OCI-LY3 (cell line): ENCODE measurements at regions not wholly inside any gene's neighbourhood (a gene's known extent, or its start where the extent isn't known, plus 50 kb on each side); places are given as distances from the start of the nearest gene placed in this dataset.

ENCODE experiments used
- H2AFZ ChIP-seq: fragments of 200-600, 300-600 bp; shearing (Covaris generic); 2 replicates; pipeline ENCODE4 v1.6.0; 2014; ENCODE audit warnings: antibody characterized with exemption, low read depth, low read length
- H3K27ac ChIP-seq: fragments of 200-600, 300-600 bp; sonication (generic); 2 replicates; pipeline ENCODE4 v1.5.1; 2014; ENCODE audit warnings: mild to moderate bottlenecking, low read length, moderate library complexity, mixed read lengths
- H3K27me3 ChIP-seq: fragments of 200-600, 300-600 bp; sonication (generic); 2 replicates; pipeline ENCODE4 v1.6.1; 2014; ENCODE audit warnings: low read depth, low read length, mixed read lengths
- H3K36me3 ChIP-seq: fragments of 200-600, 300-600 bp; sonication (generic); replicated peaks from 2 replicates; pipeline ENCODE3; 2014; ENCODE audit warnings: low read depth, low read length, mixed read lengths
- H3K4me1 ChIP-seq: fragments of 300-600, 200-600 bp; sonication (generic); 2 replicates; pipeline ENCODE4 v1.6.1; 2014; ENCODE audit warnings: low read length, mixed read lengths
- H3K4me2 ChIP-seq: fragments of 200-600, 300-600 bp; sonication (generic); 2 replicates; pipeline ENCODE4 v1.6.1; 2014; ENCODE audit warnings: low read length, mixed read lengths
- H3K4me3 ChIP-seq: fragments of 300-600, 200-600 bp; sonication (generic); 2 replicates; pipeline ENCODE4 v1.5.1; 2014; ENCODE audit warnings: antibody characterized with exemption, mild to moderate bottlenecking, low read length, moderate library complexity
- H3K79me2 ChIP-seq: fragments of 300-600, 200-600 bp; shearing (Covaris generic); 2 replicates; pipeline ENCODE4 v1.6.1; 2014; ENCODE audit warnings: mild to moderate bottlenecking, low read length, mixed read lengths
- H3K9ac ChIP-seq: fragments of 300-600, 200-600 bp; shearing (Covaris generic); 2 replicates; pipeline ENCODE4 v1.6.0; 2014; ENCODE audit warnings: mild to moderate bottlenecking, low read length, moderate library complexity
- H3K9me3 ChIP-seq: fragments of 200-600, 300-600 bp; shearing (Covaris generic); 2 replicates; pipeline ENCODE4 v1.6.1; 2014; ENCODE audit warnings: low read length, mixed read lengths; ENCODE audit not compliant: insufficient read depth
- H4K20me1 ChIP-seq: fragments of 200-600, 300-600 bp; sonication (generic); 2 replicates; pipeline ENCODE4 v1.6.1; 2016; ENCODE audit warnings: low read length, mixed read lengths; ENCODE audit not compliant: insufficient read depth
- EZH2phosphoT487 ChIP-seq: fragments of 200-600 bp; shearing (Covaris generic); IDR thresholded peaks from 2 replicates; pipeline ENCODE4 v1.6.1; 2018; ENCODE audit warnings: antibody characterized with exemption, mixed run types, low read depth
- TF ChIP-seq, protein P1 (sequence below): fragments of 200-600, 300-600 bp; sonication (generic); IDR thresholded peaks from 2 replicates; pipeline ENCODE4 v1.5.1; 2014; ENCODE audit warnings: antibody characterized with exemption, low read length, low read depth

DNA sequence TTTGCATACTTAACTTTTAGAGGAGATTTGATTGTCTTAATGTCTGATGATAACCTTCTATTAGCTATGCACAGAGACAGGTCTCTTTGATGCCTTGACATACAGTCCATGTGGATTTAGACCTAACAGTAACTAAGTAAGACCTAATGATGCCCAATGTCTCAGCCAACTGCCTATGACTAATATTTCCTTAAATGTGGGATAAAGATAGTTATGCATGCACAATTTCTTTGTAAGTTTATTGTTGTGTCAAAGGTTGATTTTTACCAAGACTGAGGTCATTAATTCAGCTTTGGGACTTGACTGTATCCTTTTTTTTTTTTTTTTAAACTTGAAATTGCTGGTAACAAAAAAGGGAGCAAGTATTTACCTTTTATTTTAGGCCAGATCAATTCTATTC is 450.0 kb downstream of the HAO1 start:
- H3K27ac ChIP-seq = no peak overlapping the region
- no peak overlapping the region for H3K9ac ChIP-seq
- H4K20me1 ChIP-seq = no peaks in the 10 kb centered on the region
- no peaks in the 10 kb centered on the region for H3K79me2 ChIP-seq
- no peaks in the 10 kb centered on the region for H3K4me1 ChIP-seq
- H3K27me3 ChIP-seq = no peaks in the 10 kb centered on the region
- H3K9me3 ChIP-seq = no peaks in the 10 kb centered on the region
- no peak overlapping the region for H2AFZ ChIP-seq
- H3K36me3 ChIP-seq = no peaks in the 10 kb centered on the region
- H3K4me2 ChIP-seq = no peak overlapping the region
- no peak overlapping the region for H3K4me3 ChIP-seq
- no peak for TF ChIP-seq EZH2phosphoT487
- TF ChIP-seq, protein P1, sequence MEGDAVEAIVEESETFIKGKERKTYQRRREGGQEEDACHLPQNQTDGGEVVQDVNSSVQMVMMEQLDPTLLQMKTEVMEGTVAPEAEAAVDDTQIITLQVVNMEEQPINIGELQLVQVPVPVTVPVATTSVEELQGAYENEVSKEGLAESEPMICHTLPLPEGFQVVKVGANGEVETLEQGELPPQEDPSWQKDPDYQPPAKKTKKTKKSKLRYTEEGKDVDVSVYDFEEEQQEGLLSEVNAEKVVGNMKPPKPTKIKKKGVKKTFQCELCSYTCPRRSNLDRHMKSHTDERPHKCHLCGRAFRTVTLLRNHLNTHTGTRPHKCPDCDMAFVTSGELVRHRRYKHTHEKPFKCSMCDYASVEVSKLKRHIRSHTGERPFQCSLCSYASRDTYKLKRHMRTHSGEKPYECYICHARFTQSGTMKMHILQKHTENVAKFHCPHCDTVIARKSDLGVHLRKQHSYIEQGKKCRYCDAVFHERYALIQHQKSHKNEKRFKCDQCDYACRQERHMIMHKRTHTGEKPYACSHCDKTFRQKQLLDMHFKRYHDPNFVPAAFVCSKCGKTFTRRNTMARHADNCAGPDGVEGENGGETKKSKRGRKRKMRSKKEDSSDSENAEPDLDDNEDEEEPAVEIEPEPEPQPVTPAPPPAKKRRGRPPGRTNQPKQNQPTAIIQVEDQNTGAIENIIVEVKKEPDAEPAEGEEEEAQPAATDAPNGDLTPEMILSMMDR = no peak

DNA sequence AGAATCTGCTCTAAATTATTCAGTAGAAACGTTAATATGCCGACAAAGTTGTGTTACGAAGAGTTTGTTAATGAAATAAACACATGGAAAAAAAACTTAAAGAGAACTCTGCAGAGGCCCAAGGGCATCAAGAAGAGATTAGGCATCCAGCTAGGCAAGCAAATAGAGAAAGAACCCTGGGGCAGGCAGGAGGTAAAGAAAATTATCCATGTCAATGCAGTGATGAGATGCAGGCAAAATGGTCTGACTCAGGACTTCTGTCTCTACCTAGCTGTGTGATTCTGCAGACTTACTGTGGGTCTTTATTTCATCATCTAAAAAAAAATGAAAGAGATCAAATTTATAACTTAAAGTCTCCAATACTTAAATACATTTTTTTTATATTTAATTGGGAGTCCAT is 448.0 kb downstream of the HAO1 start:
- Histone ChIP-seq H3K4me3 (no peak overlapping the region), H3K79me2 (no peaks in the 10 kb centered on the region), H3K4me2 (no peak overlapping the region), H3K27ac (no peak overlapping the region), H3K4me1 (no peaks in the 10 kb centered on the region), H3K9ac (no peak overlapping the region), H4K20me1 (no peaks in the 10 kb centered on the region), H3K9me3 (no peaks in the 10 kb centered on the region), H3K36me3 (no peaks in the 10 kb centered on the region), H2AFZ (no peak overlapping the region), H3K27me3 (no peaks in the 10 kb centered on the region)
- TF ChIP-seq EZH2phosphoT487 = no peak
- TF ChIP-seq, protein P1 = no peak

DNA sequence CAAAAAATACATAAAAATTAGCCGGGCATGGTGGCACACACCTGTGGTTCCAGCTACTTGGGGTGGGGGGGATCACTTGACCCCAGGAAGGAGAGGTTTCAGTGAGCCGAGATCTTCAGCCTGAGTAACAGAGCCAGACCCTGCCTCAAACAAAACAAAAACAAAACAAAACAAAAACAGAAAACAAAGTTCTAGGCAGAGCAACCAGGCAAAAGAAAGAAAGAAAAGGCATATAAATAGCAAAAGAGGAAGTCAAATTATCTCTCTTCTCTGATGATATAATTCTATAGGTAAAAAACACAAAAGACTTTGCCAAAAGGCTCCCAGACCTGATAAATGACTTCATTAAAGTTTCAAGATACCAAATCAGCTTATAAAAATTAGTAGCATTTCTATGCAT is 446.9 kb downstream of the HAO1 start:
- no peaks in the 10 kb centered on the region for H3K4me1 ChIP-seq
- H3K9ac ChIP-seq = no peak overlapping the region
- H3K27ac ChIP-seq = no peak overlapping the region

DNA sequence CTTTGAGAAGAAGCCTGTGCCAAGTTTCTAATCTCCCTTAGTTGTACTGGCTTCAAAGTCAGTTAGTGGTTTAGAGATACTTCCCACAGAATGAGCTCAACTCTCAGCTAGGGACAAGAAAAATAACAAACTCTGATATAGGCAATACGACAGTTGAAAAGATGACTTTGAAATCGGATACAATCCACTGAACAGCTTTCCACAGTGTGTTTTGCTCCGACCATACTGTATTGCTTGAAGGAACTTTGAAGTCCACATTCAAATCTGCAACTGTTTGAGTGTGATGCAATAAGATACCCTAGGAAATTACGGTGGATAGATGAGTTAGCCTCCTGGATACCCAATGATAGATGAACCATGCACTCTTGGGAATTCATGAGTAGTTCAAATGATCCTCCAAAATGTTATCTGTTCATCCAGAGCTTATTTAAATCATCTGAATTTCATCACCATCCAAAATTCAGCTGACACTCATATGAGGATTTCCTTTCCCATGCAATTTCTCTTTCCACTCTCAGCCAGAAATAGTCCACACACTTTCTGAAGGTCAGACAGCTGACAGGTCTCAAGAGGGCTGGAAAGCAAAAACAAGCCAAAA is 443.8 kb downstream of the HAO1 start:
- no peak overlapping the region for H3K4me3 ChIP-seq
- H3K36me3 ChIP-seq = no peaks in the 10 kb centered on the region
- H3K27ac ChIP-seq = no peak overlapping the region
- H3K9me3 ChIP-seq = no peaks in the 10 kb centered on the region
- TF ChIP-seq, protein P1 = no peak
- H3K9ac ChIP-seq = no peak overlapping the region
- H3K27me3 ChIP-seq = no peaks in the 10 kb centered on the region
- no peaks in the 10 kb centered on the region for H3K4me1 ChIP-seq
- no peak overlapping the region for H2AFZ ChIP-seq
- H3K79me2 ChIP-seq = no peaks in the 10 kb centered on the region
- no peak overlapping the region for H3K4me2 ChIP-seq
- H4K20me1 ChIP-seq = no peaks in the 10 kb centered on the region

More for the DNA sequence above, 446.9 kb downstream of the HAO1 start:
- no peaks in the 10 kb centered on the region for H3K79me2 ChIP-seq
- H3K4me3 ChIP-seq = no peak overlapping the region
- no peaks in the 10 kb centered on the region for H3K27me3 ChIP-seq
- H4K20me1 ChIP-seq = no peaks in the 10 kb centered on the region
- H2AFZ ChIP-seq = no peak overlapping the region
- H3K9me3 ChIP-seq = no peaks in the 10 kb centered on the region
- H3K4me2 ChIP-seq = no peak overlapping the region
- H3K36me3 ChIP-seq = no peaks in the 10 kb centered on the region
- TF ChIP-seq, protein P1 = no peak
- TF ChIP-seq EZH2phosphoT487 = no peak
